Sigmoid colon (tissue), 4 donors: ENCODE measurements at regions not wholly inside any gene's neighbourhood (a gene's known extent, or its start where the extent isn't known, plus 50 kb on each side); places are given as distances from the start of the nearest gene placed in this dataset.

Experiments used
- CTCF ChIP-seq, 4 experiments: fragments of 450-650 bp in 3 of 4; fragments of 200-600 bp in 1 of 4; IDR thresholded peaks; one replicate each; pipeline ENCODE4 v1.5.1; 2016 to 2019; ENCODE audit warnings: antibody characterized with exemption in 4 of 4, mild to moderate bottlenecking in 3 of 4, moderate library complexity in 2 of 4
- EP300 ChIP-seq, 4 donors: sonication (generic); formaldehyde crosslinking; IDR thresholded peaks; one replicate each; pipeline ENCODE4 v1.6.1; 2017; ENCODE audit warnings: antibody characterized with exemption in 4 of 4
- POLR2A ChIP-seq, 2 donors: fragments of 450-650 bp; IDR thresholded peaks; one replicate each; pipeline ENCODE4 v1.6.1; 2016; ENCODE audit warnings: antibody characterized with exemption in 2 of 2, mild to moderate bottlenecking in 2 of 2, moderate library complexity in 2 of 2
- POLR2AphosphoS5 ChIP-seq, 4 donors: sonication (generic); formaldehyde crosslinking; IDR thresholded peaks; one replicate each; pipeline ENCODE4 v1.6.1; 2017; ENCODE audit warnings: antibody characterized with exemption in 4 of 4

GRCh38 chr6:145115638-145116037, 619.7 kb downstream of the EPM2A start:
- no peak for TF ChIP-seq CTCF (IDR thresholded peaks at IDR 0.05)
- TF ChIP-seq POLR2A (IDR thresholded peaks at IDR 0.05) = no peak
- TF ChIP-seq POLR2AphosphoS5 (IDR thresholded peaks at IDR 0.05) = no peak
- TF ChIP-seq EP300 (IDR thresholded peaks at IDR 0.05) = no peak
